Activated T-helper 1 cell treated with Interleukin-2 at 50 U/mL for 16 hours (primary cell): ENCODE measurements at regions not wholly inside any gene's neighbourhood (a gene's known extent, or its start where the extent isn't known, plus 50 kb on each side); places are given as distances from the start of the nearest gene placed in this dataset.

Experiments
- DNase-seq: peaks from one replicate; pipeline ENCODE4 v3.0.0-alpha.2; 2020; ENCODE audit warnings: low read depth

DNA sequence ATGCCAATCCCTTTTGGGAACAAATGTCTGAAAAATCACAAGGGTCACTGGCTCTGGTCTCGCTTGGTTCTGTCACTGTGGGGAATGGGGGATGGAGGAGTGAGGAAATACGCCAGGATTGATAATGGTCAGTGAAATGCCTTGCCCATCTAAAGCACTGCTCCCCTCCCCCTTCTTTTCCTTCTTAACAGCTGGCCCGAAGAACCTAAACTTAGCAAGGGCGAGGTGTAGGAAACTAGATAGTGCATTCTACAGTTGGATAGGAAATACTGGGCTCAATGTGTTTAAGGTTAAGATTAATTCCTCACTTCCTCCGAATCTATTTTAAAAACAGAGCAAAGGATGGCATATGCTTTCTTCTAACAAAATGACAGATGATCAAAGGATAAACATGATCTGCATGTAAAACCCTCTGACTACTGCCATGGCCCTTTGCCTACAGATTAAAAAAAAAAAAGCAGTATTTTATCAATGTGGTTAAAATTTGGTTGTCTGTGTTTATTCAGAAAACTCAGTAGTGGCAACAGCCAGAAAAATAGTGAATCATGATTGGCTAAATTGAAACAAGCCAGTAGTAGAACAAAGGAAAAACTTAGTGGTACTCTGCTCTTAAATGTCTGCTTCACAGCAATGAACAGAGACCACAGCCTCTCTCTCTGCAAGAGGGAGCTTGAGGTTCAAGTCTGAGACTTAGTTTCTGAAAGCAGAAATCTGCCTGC, 86.1 kb upstream of the VAV3 start:
- no peak for DNase-seq

DNA sequence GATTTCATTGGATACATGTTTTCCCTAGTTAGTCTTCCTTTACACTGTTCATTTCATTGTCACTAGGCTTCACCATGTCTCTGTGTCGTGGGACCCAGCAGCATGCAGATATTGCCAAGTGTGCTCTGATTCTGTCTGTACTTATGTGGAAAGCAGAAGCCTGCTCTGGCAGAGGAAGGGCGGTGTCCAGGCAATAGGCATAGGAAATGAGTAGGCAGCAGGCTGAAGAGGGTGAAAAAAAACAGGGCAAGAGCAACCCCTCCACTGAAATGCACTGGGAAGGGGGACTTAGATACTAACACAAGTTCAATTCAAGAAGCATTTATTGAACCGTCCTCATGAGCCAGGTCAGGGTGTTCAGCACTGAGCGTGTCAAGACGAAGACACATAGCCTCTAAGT, 85.2 kb upstream of the VAV3 start:
- no peak for DNase-seq

DNA sequence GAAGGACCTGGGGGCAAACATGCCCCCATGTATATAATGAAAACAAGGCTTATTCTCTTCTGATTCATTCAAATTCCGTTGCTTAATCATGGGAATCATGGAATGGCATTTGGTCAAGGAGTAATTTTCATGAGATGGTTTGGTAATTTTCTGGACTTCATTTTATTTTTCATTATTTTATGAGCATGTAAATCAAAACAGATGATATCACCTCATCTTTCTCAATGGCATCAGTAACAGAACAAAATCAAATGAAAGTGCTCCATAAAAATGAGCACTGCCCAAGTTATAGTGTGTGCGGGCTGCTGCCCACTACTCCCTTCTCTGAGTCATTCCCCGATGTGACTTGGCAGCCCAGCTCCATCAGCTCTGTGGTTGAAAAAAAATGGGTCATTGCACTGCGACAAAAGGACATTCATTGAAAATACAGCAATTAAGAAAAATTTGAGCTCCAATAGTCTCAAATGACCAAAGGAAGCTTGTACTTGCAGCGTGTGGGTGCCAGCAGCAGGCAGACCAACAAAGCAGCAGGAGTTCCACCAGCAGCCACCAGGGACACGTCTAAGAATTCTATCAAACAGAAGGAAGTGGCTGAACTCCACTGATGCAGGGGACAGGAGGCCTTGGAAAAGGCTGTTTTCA, 84.3 kb upstream of the VAV3 start:
- no peak for DNase-seq

DNA sequence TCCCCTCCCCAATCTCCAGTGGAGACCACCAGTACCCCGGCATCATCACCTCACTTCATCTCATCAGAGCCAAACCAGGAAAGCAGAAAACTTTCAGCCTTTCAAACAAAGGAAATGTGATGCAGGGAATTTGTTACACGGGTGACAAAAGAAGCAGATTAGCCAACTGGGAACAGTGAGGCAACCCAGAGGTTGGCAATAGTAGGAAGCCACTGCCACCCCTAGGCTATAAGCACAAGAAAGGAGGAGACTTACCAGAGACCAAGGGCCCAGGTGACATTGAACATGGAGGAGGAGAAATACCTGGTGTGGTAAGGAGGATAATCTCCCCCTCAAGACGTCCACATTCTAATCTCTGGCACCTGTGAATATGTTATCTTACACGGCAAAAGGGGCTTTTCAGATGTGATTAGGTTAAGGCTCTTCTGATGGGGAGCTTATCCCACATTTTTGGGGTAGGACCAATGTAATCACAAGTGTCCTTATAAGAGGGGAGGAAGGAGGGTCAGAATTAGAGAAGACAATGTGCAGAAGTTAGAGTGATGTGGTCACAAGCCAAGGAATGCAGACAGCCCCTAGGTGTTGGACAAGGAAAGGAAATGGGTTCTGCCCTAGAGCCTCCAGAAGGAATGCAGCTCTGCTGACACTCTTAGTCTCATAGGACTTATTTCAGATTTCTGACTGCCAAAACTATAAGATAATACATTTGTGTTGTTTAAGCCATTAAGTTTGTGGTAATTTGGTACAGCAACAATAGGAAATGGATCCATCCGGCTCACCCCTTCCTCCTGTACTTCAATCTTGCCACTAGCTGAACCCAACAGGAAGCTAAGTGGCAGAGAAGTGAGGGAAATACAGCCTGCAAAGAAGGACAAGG, 83.6 kb upstream of the VAV3 start:
- no peak for DNase-seq

DNA sequence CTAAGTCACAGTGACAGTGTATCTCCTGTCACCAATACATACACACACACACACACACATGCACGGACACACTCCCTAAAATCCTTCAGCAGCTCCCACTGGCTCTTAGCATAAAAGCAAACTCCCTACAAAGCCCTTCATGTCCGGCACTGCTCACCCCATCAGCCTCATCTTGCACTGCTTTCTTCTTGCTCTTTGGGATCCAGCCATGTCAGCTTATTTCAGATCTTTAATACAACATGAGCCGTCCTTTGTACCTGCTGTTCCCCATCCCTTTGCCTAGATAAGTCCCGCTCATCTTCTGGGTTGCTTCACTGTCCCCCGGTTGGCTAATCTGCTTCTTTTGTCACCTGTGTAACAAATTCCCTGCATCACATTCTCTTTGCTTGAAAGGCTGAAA, 82.1 kb upstream of the VAV3 start:
- DNase-seq = no peak

DNA sequence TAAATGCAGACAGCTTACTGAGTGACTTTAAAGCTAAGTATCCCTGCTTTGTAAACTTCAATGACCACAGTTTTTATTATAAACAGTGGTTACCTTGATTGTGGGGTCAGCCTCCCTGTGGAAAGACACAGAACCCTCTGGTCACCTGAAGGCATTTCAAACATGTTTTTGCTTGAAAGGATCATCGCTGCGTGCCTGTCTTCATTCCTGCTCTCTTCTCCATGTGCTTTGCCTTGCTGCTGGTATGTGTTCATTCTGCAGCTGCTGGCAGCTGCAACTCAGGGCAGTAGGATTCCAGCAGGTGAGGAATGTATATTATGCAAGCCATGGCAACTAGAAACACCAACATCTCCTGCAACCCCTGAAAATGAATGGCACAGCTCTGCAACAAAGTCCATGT, 81.0 kb upstream of the VAV3 start:
- DNase-seq = no peak

DNA sequence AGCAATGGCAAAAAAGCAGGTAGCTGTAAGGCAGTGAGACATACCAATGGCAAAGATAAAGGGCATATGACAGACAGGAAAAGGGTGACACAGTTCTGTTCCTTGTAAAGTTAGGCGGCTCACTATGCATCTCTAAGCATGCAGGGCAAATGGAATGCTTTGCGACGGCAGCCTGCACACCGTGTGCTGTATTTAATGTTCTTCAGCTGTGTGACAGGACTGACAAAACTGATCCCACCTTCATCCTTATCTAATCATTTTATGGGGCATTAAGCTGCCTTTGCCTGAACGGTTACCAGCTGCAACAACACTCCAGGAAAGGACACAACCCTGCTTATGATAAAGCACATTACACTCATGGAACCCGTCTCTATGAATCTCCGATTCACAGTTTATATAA, 80.5 kb upstream of the VAV3 start:
- DNase-seq = no peak

DNA sequence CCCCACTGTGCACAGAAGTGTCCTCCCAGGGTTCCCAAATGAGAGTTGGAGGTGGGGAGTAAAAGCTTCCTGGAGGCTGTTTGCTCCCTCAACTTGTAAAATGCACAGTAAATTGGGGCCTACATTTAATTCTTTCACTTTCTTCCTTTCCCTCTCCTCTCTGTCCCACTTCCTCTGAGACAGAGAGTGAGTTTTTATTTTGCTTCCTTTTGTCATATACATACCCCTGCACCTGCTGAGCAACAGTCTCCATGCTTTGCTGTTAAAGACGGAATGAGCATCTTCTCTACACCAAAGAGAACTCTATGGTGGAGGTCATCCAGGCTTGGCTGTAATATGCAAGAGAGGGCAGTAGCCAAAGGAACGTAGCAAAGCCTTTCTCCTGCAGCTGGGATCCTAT, 79.3 kb upstream of the VAV3 start:
- no peak for DNase-seq

DNA sequence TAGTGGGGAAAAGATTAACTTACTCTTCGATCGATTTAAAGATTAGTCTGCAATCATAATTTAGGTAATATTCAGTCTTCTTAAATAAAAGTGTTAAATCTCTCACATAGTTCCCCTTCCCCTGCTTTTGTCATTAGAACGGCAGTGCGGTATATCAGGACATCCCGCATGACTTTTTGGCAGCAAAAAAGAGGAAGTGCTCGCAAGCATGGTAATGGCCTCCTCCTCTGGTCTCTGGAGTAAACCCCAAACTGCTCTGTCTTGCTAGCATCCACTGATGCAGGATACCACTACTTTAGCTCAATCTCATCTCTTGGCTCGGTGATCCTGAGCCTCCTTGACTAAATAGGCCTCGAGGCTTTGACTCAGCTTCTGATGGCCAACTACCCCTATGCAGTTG, 78.7 kb upstream of the VAV3 start:
- no peak for DNase-seq

DNA sequence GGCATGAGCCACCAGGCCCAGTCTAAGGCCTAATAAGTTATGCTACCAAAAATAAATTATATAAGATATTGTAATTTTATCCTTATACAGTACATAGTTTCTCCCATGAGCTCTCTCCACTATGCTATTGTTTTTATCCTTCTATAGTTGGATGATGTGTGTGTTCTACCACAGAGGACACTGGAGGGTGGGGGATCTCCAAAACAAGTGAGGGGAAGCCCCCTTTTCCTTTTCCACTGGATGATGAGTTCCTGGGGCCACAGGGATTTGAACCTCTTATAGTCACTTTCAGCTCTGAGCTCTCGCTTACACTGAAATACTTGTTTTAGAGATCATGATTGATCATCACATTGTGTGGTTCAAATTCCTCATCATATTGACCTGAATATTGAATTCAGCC, 77.6 kb upstream of the VAV3 start:
- no peak for DNase-seq

DNA sequence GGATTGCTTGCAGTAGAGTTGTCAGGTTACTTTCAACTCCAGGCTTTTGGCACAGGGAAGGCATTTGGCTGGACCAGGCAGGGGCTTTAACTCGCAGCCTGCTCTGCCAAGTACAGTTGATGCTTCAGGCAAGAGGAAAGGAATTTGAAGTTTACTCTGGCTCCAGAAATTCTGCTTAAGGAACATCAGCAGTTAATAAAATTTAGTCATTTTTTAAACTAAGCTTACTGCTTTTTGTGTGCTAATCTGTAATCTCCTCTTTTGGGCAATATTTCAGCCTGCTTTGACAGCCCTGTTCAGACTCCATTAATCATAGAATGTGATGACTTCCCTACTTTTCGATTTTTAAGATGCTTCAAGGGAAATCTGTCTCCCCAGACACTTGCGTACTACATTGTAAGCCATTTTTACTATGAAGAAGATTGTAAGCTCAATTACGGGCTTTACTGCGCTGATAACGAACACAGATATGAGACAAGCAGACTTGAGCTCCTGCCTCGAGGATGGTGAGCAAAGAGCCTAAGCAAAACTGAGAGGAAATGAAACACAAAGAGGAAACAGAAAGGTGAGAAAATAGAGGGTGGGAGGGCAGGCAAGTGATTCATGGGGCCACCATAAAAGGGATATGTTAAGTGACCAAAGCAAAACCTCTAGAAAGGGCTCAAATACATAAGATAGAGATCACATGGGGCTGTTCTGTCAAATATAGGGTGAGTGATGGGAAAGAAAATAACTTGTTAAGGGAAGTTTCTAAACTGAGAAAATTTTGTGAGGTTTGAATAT, 76.6 kb upstream of the VAV3 start:
- DNase-seq = no peak

DNA sequence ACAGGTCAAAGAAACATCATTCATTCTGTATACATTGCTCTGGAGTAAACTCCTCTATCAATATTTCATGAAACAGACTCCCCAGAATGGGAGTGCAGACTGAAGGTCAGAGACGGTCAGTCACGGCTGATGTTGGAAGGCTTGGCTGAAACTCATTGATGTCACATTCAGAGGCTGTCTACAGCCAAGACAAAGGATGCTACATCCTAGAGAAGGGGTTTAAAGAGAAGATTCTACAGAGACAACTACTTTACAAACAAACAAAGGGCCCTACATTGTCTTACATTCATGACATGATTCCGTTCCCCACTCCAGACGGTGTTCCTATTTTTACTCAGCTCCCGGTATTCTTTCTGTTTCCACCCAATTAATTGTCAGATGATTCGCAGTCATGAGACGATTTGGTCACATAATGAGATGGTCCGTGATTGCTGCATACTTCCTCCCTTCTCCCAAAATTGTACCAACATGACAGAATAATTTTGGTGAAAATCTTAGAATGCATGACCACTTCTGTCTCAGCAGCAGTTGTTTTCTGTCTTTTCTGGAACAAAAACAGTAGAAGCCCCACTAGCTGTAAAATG, 73.8 kb upstream of the VAV3 start:
- DNase-seq = no peak

DNA sequence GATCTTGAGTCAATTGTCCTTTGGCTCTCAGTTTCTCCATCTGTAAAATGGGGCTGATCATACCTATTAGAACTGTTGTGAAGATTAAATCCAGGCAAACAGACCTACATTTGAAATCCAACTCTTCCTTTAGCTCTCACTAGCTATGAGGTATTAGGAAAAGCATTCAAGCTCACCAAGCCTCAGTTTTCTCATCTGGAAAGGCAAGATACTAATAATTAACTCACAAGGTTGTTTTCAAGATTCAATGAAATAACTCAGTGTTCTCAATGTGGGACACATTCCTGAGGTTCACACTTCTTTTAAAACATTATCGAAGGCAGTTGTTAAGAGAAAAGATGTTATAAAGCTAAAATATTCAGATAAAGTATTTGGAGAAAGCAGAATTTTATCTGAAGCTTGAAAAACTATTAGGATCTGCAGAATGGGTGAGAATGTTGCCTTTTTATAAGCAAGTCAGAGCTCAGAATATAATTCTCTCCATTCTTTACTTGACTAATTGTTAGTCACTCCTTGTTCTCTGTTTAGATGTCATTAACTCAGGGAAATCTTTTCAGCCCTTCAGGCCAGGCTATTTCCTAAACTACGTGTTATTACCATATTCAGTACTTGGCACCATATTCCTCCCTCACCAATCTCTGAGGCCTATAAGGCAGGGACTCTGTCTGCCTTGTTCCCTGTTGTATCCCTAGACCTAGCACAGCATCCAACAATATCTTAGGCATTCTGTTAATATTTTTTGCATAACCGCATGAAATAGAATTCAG, 72.0 kb upstream of the VAV3 start:
- DNase-seq = no peak

DNA sequence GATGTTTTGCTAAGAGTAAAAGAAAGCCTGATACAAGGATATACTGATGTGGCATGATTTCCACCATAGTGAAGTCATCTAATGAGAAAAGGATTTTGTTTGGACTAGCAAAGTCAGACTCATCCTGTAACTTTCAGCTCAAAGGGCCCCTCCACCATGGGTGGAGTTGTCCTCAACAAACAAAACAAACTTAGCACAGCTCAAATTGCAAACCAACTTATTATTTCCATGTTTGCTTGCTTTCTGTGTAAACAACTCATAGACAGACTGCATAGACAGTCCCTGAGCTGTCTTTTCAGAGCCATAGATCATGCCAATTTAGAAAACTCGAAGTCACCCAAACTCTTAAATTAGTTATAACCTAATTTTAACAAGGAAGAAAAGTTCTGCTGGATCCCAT, 69.4 kb upstream of the VAV3 start:
- DNase-seq = no peak

DNA sequence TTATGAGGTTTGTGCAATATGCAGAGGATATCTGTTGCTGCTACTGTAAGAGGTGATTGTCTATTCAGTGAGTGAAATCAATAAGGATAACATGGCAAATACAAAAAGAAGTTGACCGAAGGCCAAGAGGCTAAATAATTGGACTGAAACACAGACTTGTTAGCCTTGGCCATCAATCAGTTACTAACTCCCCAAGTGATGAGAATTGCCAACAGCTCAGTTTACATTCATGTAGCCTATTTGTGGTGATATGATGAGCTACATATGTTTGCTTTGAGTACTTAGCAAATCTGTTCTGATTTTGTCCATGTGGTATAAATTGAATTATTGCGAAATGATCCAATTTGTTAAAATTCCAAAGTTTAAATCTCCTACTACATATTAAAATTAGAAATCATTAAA, 68.6 kb upstream of the VAV3 start:
- DNase-seq = no peak

DNA sequence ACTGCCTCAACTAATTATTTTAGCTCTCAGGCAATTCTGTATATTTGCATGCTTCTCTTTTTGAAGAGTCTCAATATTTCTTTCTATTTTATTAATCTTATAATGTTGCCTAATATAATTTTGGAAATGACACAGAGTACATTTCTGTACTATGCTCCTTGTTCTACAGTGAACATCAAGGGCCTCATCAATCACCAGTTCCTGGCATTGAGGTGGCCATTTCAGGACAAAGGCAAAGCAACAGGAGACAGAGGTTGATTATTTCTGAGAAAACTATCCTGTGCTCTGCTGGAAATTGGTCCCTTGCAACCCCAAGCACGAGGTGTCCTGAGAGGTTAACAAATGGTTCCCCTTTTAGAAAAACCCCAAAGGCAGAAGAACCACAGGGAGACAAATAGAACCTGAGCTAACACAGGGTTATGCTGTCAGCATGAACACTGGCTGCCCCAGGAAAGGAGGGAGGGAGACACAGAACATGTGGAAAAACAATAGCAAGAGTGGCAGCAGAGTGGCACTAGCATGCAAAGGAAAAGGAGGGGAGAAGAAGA, 63.9 kb upstream of the VAV3 start:
- DNase-seq = no peak

DNA sequence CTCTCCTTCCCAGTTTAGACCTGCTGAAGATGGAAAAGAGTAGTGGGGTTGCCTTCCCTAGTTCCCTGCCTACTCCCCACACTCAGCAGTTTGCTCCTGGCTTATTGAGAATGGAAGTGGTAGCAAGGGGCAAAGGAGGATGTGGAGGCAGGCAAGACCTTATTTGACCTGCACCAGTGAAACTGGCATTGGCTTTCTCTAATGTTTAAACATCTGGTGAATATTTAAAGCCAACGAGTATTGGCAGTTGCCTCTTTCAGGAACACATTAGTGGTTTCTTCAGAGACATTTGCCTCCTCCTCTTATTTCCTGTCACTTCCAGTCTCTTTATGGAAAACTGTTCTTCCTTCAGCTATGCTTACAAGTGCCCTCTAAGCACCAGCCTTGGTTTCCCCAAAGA, 62.4 kb upstream of the VAV3 start:
- DNase-seq = no peak

DNA sequence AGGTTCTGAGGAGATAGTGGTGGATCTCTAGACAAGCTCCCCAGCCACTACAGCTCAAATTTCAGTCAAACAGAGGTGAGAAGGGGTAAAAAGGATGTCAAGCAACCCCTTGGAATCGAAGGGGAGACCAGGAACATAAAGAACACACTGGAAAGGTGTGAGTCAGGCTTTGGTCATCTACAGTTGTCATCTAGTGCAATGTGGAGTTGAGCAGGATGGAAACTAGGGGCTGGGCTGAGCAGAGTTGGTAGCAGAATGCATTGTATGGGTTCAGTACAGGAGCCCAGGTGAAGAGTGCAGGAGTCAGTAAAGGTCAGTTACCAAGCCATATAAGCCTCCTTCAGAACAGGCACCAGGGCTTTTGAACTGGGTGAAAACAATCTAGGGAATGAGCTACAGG, 52.7 kb upstream of the VAV3 start:
- DNase-seq = no peak

DNA sequence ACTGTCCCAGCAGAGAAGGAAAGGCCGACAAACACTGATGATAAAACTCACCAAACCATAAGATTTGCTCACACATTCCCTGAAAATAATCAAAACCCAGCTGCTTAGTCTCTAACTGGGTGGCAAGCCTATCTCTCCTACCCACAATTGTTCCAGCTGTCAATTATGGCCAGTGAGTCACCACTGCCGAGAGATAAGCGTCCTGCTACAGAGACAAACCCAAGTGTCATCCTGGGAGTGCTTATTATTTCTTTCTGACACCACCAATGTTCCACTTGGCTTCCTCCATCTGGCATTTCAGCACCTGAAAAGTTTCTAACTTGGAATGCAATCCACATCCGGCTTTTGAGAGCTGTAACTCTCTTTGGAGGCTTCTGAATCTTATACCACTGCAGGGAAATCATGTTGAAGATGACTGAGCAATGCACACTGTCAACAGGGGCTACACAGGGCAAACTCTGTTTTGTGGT, 51.5 kb upstream of the VAV3 start:
- DNase-seq = no peak
